IPS-NIHi7 (cell line): ENCODE measurements at regions not wholly inside any gene's neighbourhood (a gene's known extent, or its start where the extent isn't known, plus 50 kb on each side); places are given as distances from the start of the nearest gene placed in this dataset.

Source experiments
- DNase-seq: peaks from one replicate; pipeline ENCODE4 v3.0.0; 2012; ENCODE audit warnings: mixed read lengths; ENCODE audit errors: extremely low spot score

GRCh38 chr22:27440304-27440865, 361.2 kb downstream of the MN1 start:
- DNase-seq: no peak

GRCh38 chr22:27441706-27442475, 359.7 kb downstream of the MN1 start:
- no peak for DNase-seq

- DNase-seq: peak; percentile 61
Observed at GRCh38 chr22:27443306-27443705, 358.2 kb downstream of the MN1 start.

GRCh38 chr22:27445881-27446280, 355.7 kb downstream of the MN1 start:
- DNase-seq: no peak

GRCh38 chr22:27447289-27447688, 354.3 kb downstream of the MN1 start:
- no peak for DNase-seq

- DNase-seq: no peak
Observed at GRCh38 chr22:27450448-27450847, 351.1 kb downstream of the MN1 start.

GRCh38 chr22:27452245-27452644, 349.3 kb downstream of the MN1 start:
- no peak for DNase-seq

- DNase-seq: no peak
Observed at GRCh38 chr22:27452922-27453321, 348.6 kb downstream of the MN1 start.

GRCh38 chr22:27453725-27454124, 347.8 kb downstream of the MN1 start:
- DNase-seq: no peak

GRCh38 chr22:27454807-27455450, 346.6 kb downstream of the MN1 start:
- DNase-seq: peak; percentile 60

GRCh38 chr22:27455526-27455925, 346.0 kb downstream of the MN1 start:
- no peak for DNase-seq

GRCh38 chr22:27456696-27457503, 344.7 kb downstream of the MN1 start:
- DNase-seq: no peak

- no peak for DNase-seq
Observed at GRCh38 chr22:27459999-27460398, 341.6 kb downstream of the MN1 start.

- DNase-seq: no peak
Observed at GRCh38 chr22:27460591-27461347, 340.8 kb downstream of the MN1 start.

- DNase-seq: peak; percentile 85
Observed at GRCh38 chr22:27461470-27461869, 340.1 kb downstream of the MN1 start.

- DNase-seq: no peak
Observed at GRCh38 chr22:27462190-27462589, 339.4 kb downstream of the MN1 start.

- no peak for DNase-seq
Observed at GRCh38 chr22:27463121-27463660, 338.4 kb downstream of the MN1 start.

- DNase-seq: no peak
Observed at GRCh38 chr22:27466229-27466628, 335.3 kb downstream of the MN1 start.

GRCh38 chr22:27466778-27467438, 334.6 kb downstream of the MN1 start:
- no peak for DNase-seq

- no peak for DNase-seq
Observed at GRCh38 chr22:27467711-27468110, 333.8 kb downstream of the MN1 start.

- no peak for DNase-seq
Observed at GRCh38 chr22:27468712-27469111, 332.8 kb downstream of the MN1 start.
